Neural progenitor cell (in vitro differentiated cells): ENCODE measurements at regions not wholly inside any gene's neighbourhood (a gene's known extent, or its start where the extent isn't known, plus 50 kb on each side); places are given as distances from the start of the nearest gene placed in this dataset.
A peak's percentile ranks its signal among the peaks of the same experiment; 100 is the strongest.

Experiments
- DNase-seq: peaks from one replicate; pipeline ENCODE4 v3.0.0-alpha.2; 2016; ENCODE audit warnings: low spot score
- H2AFZ ChIP-seq: fragments of 200-600 bp; sonication (generic); replicated peaks from 2 replicates; pipeline ENCODE4 v1.6.1; 2016; ENCODE audit warnings: antibody characterized with exemption
- H3F3A ChIP-seq: fragments of 200-600 bp; sonication (generic); 2 replicates; pipeline ENCODE4 v1.6.1; 2016; ENCODE audit warnings: antibody characterized with exemption, low read depth
- H3K27ac ChIP-seq: fragments of 200-600 bp; sonication (generic); 2 replicates; pipeline ENCODE4 v1.5.1; 2016; ENCODE audit warnings: mild to moderate bottlenecking
- H3K27me3 ChIP-seq: fragments of 200-600 bp; sonication (generic); 2 replicates; pipeline ENCODE4 v1.6.1; 2016; ENCODE audit warnings: mild to moderate bottlenecking, moderate library complexity
- H3K36me3 ChIP-seq: fragments of 200-600 bp; sonication (generic); 2 replicates; pipeline ENCODE4 v1.5.1; 2016
- H3K4me1 ChIP-seq: fragments of 200-600 bp; sonication (generic); 2 replicates; pipeline ENCODE4 v1.6.1; 2016; ENCODE audit warnings: mixed run types
- H3K4me2 ChIP-seq: fragments of 200-600 bp; sonication (generic); 2 replicates; pipeline ENCODE4 v1.6.1; 2016
- H3K4me3 ChIP-seq: fragments of 200-600 bp; sonication (generic); 2 replicates; pipeline ENCODE4 v1.5.1; 2016
- H3K79me2 ChIP-seq: fragments of 200-600 bp; sonication (generic); 2 replicates; pipeline ENCODE4 v1.6.1; 2016; ENCODE audit warnings: low read depth
- H3K9ac ChIP-seq: fragments of 200-600 bp; sonication (generic); 2 replicates; pipeline ENCODE4 v1.6.1; 2016
- H3K9me3 ChIP-seq: fragments of 200-600 bp; sonication (generic); 2 replicates; pipeline ENCODE4 v1.5.1; 2016; ENCODE audit warnings: low read depth
- H4K20me1 ChIP-seq: fragments of 200-600 bp; sonication (generic); 2 replicates; pipeline ENCODE4 v1.6.1; 2016; ENCODE audit warnings: low read depth
- H3K27ac Mint-ChIP-seq: 3 replicates; pipeline ENCODE4 v1.8.0; 2021; ENCODE audit warnings: mixed read lengths
- H3K27me3 Mint-ChIP-seq: 2 replicates; pipeline ENCODE4 v1.8.0; 2022; ENCODE audit warnings: low read depth, mild to moderate bottlenecking, inconsistent platforms, moderate library complexity, mixed read lengths; ENCODE audit not compliant: insufficient read depth
- H3K36me3 Mint-ChIP-seq: 3 replicates; pipeline ENCODE4 v1.8.0; 2021; ENCODE audit warnings: mixed read lengths
- H3K4me1 Mint-ChIP-seq: 3 replicates; pipeline ENCODE4 v1.8.0; 2021; ENCODE audit warnings: mixed read lengths
- H3K4me3 Mint-ChIP-seq: 3 replicates; pipeline ENCODE4 v1.8.0; 2021; ENCODE audit warnings: mild to moderate bottlenecking, moderate library complexity, mixed read lengths
- H3K9me3 Mint-ChIP-seq: 3 replicates; pipeline ENCODE4 v1.8.0; 2020; ENCODE audit warnings: mixed read lengths
- CTCF ChIP-seq: fragments of 200-600 bp; sonication (generic); IDR thresholded peaks from 2 replicates; pipeline ENCODE4 v1.5.1; 2017; ENCODE audit warnings: antibody characterized with exemption, mild to moderate bottlenecking
- EZH2 ChIP-seq: fragments of 200-600 bp; sonication (generic); IDR thresholded peaks from 2 replicates; pipeline ENCODE4 v1.6.1; 2017; ENCODE audit warnings: antibody characterized with exemption, mild to moderate bottlenecking, moderate library complexity
- EZH2phosphoT487 ChIP-seq: fragments of 200-600 bp; sonication (generic); IDR thresholded peaks from 2 replicates; pipeline ENCODE4 v1.6.1; 2017; ENCODE audit warnings: antibody characterized with exemption

GRCh38 chr6:103124471-103124870 lies 1731.0 kb downstream of the GRIK2 start:
- Histone ChIP-seq H3F3A (no peaks in the 10 kb centered on the region), H3K9me3 (no peaks in the 10 kb centered on the region), H3K27ac (no peak overlapping the region), H3K79me2 (no peaks in the 10 kb centered on the region), H3K4me1 (no peaks in the 10 kb centered on the region), H3K36me3 (no peaks in the 10 kb centered on the region), H3K9ac (no peak overlapping the region), H3K27me3 (no peaks in the 10 kb centered on the region), H2AFZ (no peak overlapping the region), H4K20me1 (no peaks in the 10 kb centered on the region), H3K4me2 (no peak overlapping the region), H3K4me3 (no peak overlapping the region)
- Mint-ChIP-seq H3K9me3 (no peaks in the 10 kb centered on the region), H3K27ac (no peak overlapping the region), H3K27me3 (no peaks in the 10 kb centered on the region), H3K4me3 (no peak overlapping the region), H3K4me1 (no peaks in the 10 kb centered on the region), H3K36me3 (no peaks in the 10 kb centered on the region)
- DNase-seq, result no peak
- TF ChIP-seq CTCF, result no peak

- Mint-ChIP-seq H3K27me3 (no peaks in the 10 kb centered on the region), H3K4me1 (no peaks in the 10 kb centered on the region), H3K27ac (peak overlapping the region; percentile 18), H3K4me3 (no peak overlapping the region), H3K9me3 (no peaks in the 10 kb centered on the region), H3K36me3 (no peaks in the 10 kb centered on the region)
- Histone ChIP-seq H3K4me1 (no peaks in the 10 kb centered on the region), H3K36me3 (no peaks in the 10 kb centered on the region), H3K27ac (no peak overlapping the region), H3F3A (no peaks in the 10 kb centered on the region), H2AFZ (peak overlapping the region; percentile 85), H3K4me3 (no peak overlapping the region), H3K4me2 (no peak overlapping the region), H3K9ac (no peak overlapping the region), H3K27me3 (no peaks in the 10 kb centered on the region), H4K20me1 (no peaks in the 10 kb centered on the region), H3K79me2 (no peaks in the 10 kb centered on the region), H3K9me3 (no peaks in the 10 kb centered on the region)
- no peak for TF ChIP-seq EZH2phosphoT487
- no peak for TF ChIP-seq EZH2
- peak; percentile 77 for TF ChIP-seq CTCF
- DNase-seq, result peak; percentile 90
Observed at GRCh38 chr6:103122766-103123601, 1729.5 kb downstream of the GRIK2 start.

GRCh38 chr6:103119056-103119455 lies 1725.5 kb downstream of the GRIK2 start:
- Mint-ChIP-seq H3K27ac (no peak overlapping the region), H3K9me3 (no peaks in the 10 kb centered on the region), H3K4me3 (no peak overlapping the region), H3K4me1 (no peaks in the 10 kb centered on the region), H3K36me3 (no peaks in the 10 kb centered on the region), H3K27me3 (no peaks in the 10 kb centered on the region)
- no peak overlapping the region for H3K4me3 ChIP-seq
- no peaks in the 10 kb centered on the region for H3K79me2 ChIP-seq
- no peaks in the 10 kb centered on the region for H3K27me3 ChIP-seq
- H2AFZ ChIP-seq, result peak overlapping the region; percentile 30
- H3K4me1 ChIP-seq, result no peaks in the 10 kb centered on the region
- no peak overlapping the region for H3K27ac ChIP-seq
- H4K20me1 ChIP-seq, result no peaks in the 10 kb centered on the region
- no peaks in the 10 kb centered on the region for H3F3A ChIP-seq
- H3K4me2 ChIP-seq, result no peak overlapping the region
- H3K36me3 ChIP-seq, result no peaks in the 10 kb centered on the region
- no peak overlapping the region for H3K9ac ChIP-seq
- H3K9me3 ChIP-seq, result no peaks in the 10 kb centered on the region
- DNase-seq, result no peak
- TF ChIP-seq EZH2phosphoT487, result no peak
- TF ChIP-seq CTCF, result no peak
- no peak for TF ChIP-seq EZH2
